ENCODE measurements at regions not wholly inside any gene's neighbourhood (a gene's known extent, or its start where the extent isn't known, plus 50 kb on each side); places are given as distances from the start of the nearest gene placed in this dataset.

DNA sequence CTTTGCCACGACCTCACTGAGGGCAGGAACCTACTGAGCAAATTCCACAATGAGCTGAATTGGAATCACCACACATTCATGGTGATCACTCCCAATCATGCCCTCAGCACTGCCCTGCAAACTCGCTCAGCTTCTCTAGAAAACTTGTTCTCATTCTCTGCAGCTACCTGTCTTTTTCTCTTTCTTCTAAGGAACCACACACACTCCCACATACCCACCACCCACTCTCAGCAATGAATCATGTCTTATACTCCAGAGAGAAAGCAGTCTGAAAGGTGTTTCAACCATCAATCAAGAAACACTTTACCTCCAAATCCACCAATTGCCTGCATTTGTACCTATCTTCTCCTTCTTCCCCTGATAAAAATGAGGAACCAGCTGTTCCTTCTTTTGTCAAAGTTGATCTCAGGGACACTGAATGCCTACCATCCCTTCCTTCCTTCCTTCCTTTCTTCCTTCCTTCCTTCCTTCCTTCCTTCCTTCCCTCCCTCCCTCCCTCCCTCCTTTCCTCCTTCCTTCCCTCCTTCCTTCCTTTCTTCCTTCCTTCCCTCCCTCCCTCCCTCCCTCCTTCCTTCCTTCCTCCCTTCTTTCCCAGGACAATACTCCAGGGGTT is 84.6 kb upstream of the SGK1 start:
- H3K27me3 ChIP-seq (replicated peaks), result no peaks in the 10 kb centered on the region
- H3K4me3 ChIP-seq (ENCODE audit: low read depth, low read length), result no peak overlapping the region
- no peak for DNase-seq
- in situ Hi-C loops (cut with HindIII; ENCODE audit: low pct_ligation_motif_present, low sequenced_read_pairs), result no loop called here
- H3K27ac ChIP-seq, result no peak overlapping the region
- H3K36me3 ChIP-seq (replicated peaks), result no peaks in the 10 kb centered on the region
- TF ChIP-seq, protein P1, sequence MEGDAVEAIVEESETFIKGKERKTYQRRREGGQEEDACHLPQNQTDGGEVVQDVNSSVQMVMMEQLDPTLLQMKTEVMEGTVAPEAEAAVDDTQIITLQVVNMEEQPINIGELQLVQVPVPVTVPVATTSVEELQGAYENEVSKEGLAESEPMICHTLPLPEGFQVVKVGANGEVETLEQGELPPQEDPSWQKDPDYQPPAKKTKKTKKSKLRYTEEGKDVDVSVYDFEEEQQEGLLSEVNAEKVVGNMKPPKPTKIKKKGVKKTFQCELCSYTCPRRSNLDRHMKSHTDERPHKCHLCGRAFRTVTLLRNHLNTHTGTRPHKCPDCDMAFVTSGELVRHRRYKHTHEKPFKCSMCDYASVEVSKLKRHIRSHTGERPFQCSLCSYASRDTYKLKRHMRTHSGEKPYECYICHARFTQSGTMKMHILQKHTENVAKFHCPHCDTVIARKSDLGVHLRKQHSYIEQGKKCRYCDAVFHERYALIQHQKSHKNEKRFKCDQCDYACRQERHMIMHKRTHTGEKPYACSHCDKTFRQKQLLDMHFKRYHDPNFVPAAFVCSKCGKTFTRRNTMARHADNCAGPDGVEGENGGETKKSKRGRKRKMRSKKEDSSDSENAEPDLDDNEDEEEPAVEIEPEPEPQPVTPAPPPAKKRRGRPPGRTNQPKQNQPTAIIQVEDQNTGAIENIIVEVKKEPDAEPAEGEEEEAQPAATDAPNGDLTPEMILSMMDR (IDR thresholded peaks at IDR 0.05; ENCODE audit: low read depth, low read length, missing control alignments), result no peak

DNA sequence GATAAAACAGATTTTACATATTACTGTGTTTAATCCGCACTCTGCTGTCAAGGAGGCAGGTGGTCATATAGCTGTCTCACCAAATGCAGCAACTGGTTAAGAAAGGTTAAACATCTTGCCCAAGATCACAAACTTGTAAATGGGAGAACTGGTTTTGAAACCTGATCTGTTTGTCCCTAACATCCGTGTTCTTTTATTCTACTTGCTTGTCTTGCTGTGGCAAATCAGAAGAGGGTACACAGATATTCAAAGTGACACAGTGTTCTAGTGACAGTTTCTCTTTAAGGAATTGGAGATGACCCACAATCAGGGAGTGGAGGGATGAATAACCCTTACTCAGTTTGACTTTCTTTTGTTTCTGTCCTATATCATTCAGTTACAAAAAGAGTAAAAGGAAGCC is 83.0 kb upstream of the SGK1 start:
- no peak for DNase-seq
- no peak overlapping the region for H3K4me3 ChIP-seq (ENCODE audit: low read depth, low read length)
- H3K36me3 ChIP-seq (replicated peaks), result no peaks in the 10 kb centered on the region
- no peak overlapping the region for H3K27ac ChIP-seq
- TF ChIP-seq, protein P1 (IDR thresholded peaks at IDR 0.05; ENCODE audit: low read depth, low read length, missing control alignments), result no peak
- in situ Hi-C loops (cut with HindIII; ENCODE audit: low pct_ligation_motif_present, low sequenced_read_pairs), result no loop called here
- no peaks in the 10 kb centered on the region for H3K27me3 ChIP-seq (replicated peaks)

DNA sequence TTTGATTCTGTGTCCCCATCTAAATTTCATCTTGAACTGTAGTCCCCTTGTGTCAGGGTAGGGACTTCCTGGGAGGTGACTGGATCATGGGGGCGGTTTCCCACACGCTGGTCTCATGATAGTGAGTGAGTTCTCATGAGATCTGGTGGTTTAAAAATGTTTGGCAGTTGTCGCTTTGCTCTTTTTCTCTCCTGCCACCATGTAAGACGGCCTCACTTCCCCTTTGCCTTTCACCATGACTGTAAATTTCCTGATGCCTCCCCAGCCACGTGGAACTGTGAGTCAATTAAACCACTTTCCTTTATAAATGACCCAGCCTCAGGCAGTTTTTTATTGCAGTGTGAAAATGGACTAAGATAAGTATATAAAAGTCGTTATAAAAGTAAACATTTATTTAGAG is 80.5 kb upstream of the SGK1 start:
- no peak overlapping the region for H3K4me3 ChIP-seq (ENCODE audit: low read depth, low read length)
- in situ Hi-C loops (cut with HindIII; ENCODE audit: low pct_ligation_motif_present, low sequenced_read_pairs), result no loop called here
- no peaks in the 10 kb centered on the region for H3K27me3 ChIP-seq (replicated peaks)
- H3K36me3 ChIP-seq (replicated peaks), result no peaks in the 10 kb centered on the region
- TF ChIP-seq, protein P1 (IDR thresholded peaks at IDR 0.05; ENCODE audit: low read depth, low read length, missing control alignments), result no peak
- DNase-seq, result no peak
- H3K27ac ChIP-seq, result no peak overlapping the region

DNA sequence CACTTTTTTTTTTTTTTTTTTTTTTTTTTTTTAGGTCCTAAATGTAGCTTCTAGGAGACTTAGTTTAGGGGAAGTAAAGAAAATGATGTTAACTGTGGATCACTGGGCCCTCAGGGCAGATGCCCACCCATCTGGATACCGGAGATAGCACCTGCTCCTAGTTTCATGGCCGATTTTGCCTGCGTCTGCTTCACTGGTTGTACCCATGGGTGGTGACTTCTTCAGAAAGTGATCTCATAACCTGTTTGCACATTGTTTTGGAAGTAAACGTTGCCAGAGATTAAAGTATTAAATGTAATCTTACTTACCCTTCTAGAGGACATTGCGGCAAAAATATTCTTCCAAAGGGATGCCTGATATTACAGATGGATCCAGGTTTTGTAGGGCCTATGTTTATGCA is 79.8 kb upstream of the SGK1 start:
- TF ChIP-seq, protein P1 (IDR thresholded peaks at IDR 0.05; ENCODE audit: low read depth, low read length, missing control alignments), result no peak
- DNase-seq, result no peak
- Histone ChIP-seq H3K27me3 (replicated peaks) (no peaks in the 10 kb centered on the region), H3K27ac (no peak overlapping the region), H3K36me3 (replicated peaks) (no peaks in the 10 kb centered on the region), H3K4me3 (ENCODE audit: low read depth, low read length) (no peak overlapping the region)
- in situ Hi-C loops (cut with HindIII; ENCODE audit: low pct_ligation_motif_present, low sequenced_read_pairs), result no loop called here

DNA sequence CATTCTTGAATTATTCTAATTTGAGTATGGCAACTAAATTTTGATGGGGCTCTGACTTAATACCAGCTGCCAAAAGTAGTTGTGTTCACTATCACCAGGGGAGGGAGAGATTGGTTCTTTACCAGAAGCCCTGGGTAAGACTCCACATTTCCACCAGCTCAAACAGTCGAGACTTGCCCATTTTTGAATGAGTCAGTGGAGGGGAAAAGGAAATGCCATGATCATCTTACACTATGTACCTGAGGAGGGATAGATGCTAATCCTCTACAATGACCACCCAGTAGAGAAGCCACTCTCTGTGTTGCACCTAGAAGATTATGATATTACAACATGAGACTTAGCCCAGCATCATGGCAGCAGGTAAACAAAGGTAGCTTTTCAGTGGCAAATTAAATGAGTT is 77.0 kb upstream of the SGK1 start:
- Histone ChIP-seq H3K4me3 (ENCODE audit: low read depth, low read length) (no peak overlapping the region), H3K27ac (no peak overlapping the region), H3K27me3 (replicated peaks) (no peaks in the 10 kb centered on the region), H3K36me3 (replicated peaks) (no peaks in the 10 kb centered on the region)
- in situ Hi-C loops (cut with HindIII; ENCODE audit: low pct_ligation_motif_present, low sequenced_read_pairs), result no loop called here
- no peak for DNase-seq
- TF ChIP-seq, protein P1 (IDR thresholded peaks at IDR 0.05; ENCODE audit: low read depth, low read length, missing control alignments), result no peak

DNA sequence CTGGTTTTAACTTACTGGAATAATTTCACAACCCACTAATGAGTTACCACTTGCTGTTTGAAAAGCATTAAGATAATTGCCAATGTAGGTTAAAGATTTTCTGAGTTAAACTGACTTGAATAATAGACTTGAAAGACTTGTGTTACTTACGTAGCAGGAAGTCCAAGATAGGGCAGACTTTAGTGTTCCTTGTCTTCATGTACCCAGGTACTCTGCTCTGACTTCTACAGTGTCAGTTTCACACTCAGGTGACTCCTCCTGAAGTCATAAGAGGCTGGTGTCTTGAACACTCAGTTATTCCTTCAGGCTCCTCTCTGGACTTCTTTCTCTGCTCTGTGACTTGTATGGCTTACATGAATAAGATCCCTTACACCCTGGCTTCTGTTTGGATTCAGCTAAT is 76.3 kb upstream of the SGK1 start:
- TF ChIP-seq, protein P1 (IDR thresholded peaks at IDR 0.05; ENCODE audit: low read depth, low read length, missing control alignments), result no peak
- Histone ChIP-seq H3K27ac (no peak overlapping the region), H3K27me3 (replicated peaks) (no peaks in the 10 kb centered on the region), H3K4me3 (ENCODE audit: low read depth, low read length) (no peak overlapping the region), H3K36me3 (replicated peaks) (no peaks in the 10 kb centered on the region)
- in situ Hi-C loops (cut with HindIII; ENCODE audit: low pct_ligation_motif_present, low sequenced_read_pairs), result no loop called here
- DNase-seq, result no peak
